Stimulated activated naive CD8-positive, alpha-beta T cell treated with anti-CD3 and anti-CD28 coated beads, Interleukin-15, amount 100 ng/mL, for 72 hours (primary cell): ENCODE measurements at regions not wholly inside any gene's neighbourhood (a gene's known extent, or its start where the extent isn't known, plus 50 kb on each side); places are given as distances from the start of the nearest gene placed in this dataset.
"Not testable (repeated sequence)": the region's sequence is repeated elsewhere in the genome, so short reads cannot be mapped to it uniquely, and the experiment has no call there.

Experiments
- ATAC-seq: fragments of 150-1000 bp; cut with Tn5 transposase; 2 replicates; pipeline ENCODE4 v1.10.0; 2021; ENCODE audit warnings: mild to moderate bottlenecking, moderate library complexity
- DNase-seq, 2 donors: peaks; one replicate each; pipeline ENCODE4 v3.0.0; 2021 to 2022
- H3K27ac Mint-ChIP-seq, 2 donors: one replicate each; pipeline ENCODE4 v1.8.0; 2022; ENCODE audit warnings: mild to moderate bottlenecking in 2 of 2, mixed read lengths in 2 of 2, moderate library complexity in 2 of 2
- H3K27me3 Mint-ChIP-seq: one replicate; pipeline ENCODE4 v1.8.0; 2022; ENCODE audit warnings: mixed read lengths
- H3K4me1 Mint-ChIP-seq: one replicate; pipeline ENCODE4 v1.8.0; 2022; ENCODE audit warnings: mild to moderate bottlenecking, mixed read lengths
- H3K4me3 Mint-ChIP-seq, 2 donors: one replicate each; pipeline ENCODE4 v1.8.0; 2022; ENCODE audit warnings: mild to moderate bottlenecking in 2 of 2, mixed read lengths in 2 of 2, moderate library complexity in 1 of 2
- H3K9me3 Mint-ChIP-seq, 2 donors: one replicate each; pipeline ENCODE4 v1.8.0; 2022; ENCODE audit warnings: mixed read lengths in 2 of 2

GRCh38 chrX:102784550-102784949 is 64.0 kb downstream of the GPRASP3 start:
- Mint-ChIP-seq H3K4me1 (no peaks in the 10 kb centered on the region), H3K4me3 (no peak overlapping the region), H3K27ac (no peak overlapping the region), H3K27me3 (no peaks in the 10 kb centered on the region), H3K9me3 (peaks cover 0 to 8% of the 10 kb centered on the region in 2 donors)
- ATAC-seq = no peak
- DNase-seq = no peak

GRCh38 chrX:102787283-102787682 is 66.7 kb downstream of the GPRASP3 start:
- no peak overlapping the region for H3K4me3 Mint-ChIP-seq

GRCh38 chrX:102808336-102808735 is 87.8 kb downstream of the GPRASP3 start:
- no peak overlapping the region for H3K27ac Mint-ChIP-seq
- DNase-seq = no peak
- no peaks in the 10 kb centered on the region for H3K4me1 Mint-ChIP-seq
- no peak overlapping the region for H3K4me3 Mint-ChIP-seq
- H3K27me3 Mint-ChIP-seq = no peaks in the 10 kb centered on the region
- H3K9me3 Mint-ChIP-seq = no peaks in the 10 kb centered on the region
- no peak for ATAC-seq

More at GRCh38 chrX:102787283-102787682, 66.7 kb downstream of the GPRASP3 start:
- Mint-ChIP-seq H3K27ac (no peak overlapping the region), H3K4me1 (no peaks in the 10 kb centered on the region), H3K9me3 (peaks cover 0 to 8% of the 10 kb centered on the region in 2 donors), H3K27me3 (no peaks in the 10 kb centered on the region)
- no peak for ATAC-seq
- no peak for DNase-seq

GRCh38 chrX:102818269-102818668 is 97.7 kb downstream of the GPRASP3 start:
- not testable (repeated sequence) for H3K27me3 Mint-ChIP-seq, DNase-seq, H3K4me1 Mint-ChIP-seq, H3K4me3 Mint-ChIP-seq, ATAC-seq, H3K27ac Mint-ChIP-seq
- H3K9me3 Mint-ChIP-seq = peaks cover 14 to 15% of the 10 kb centered on the region in 2 donors

- Mint-ChIP-seq H3K4me1 (no peaks in the 10 kb centered on the region), H3K9me3 (no peaks in the 10 kb centered on the region), H3K27ac (peak overlapping the region in 1 of 2 donors; percentile 23), H3K27me3 (no peaks in the 10 kb centered on the region), H3K4me3 (no peak overlapping the region)
- DNase-seq (no peak), ATAC-seq (no peak)
These were observed 104.4 kb upstream of the RAB40AL start for GRCh38 chrX:102832661-102833060.

- H3K27me3 Mint-ChIP-seq = no peaks in the 10 kb centered on the region
- no peak for ATAC-seq
- H3K4me1 Mint-ChIP-seq = no peaks in the 10 kb centered on the region
- no peak for DNase-seq
- H3K9me3 Mint-ChIP-seq = no peaks in the 10 kb centered on the region
- H3K4me3 Mint-ChIP-seq = no peak overlapping the region
- H3K27ac Mint-ChIP-seq = no peak overlapping the region
These were observed 103.9 kb upstream of the RAB40AL start for GRCh38 chrX:102833136-102833535.

- Mint-ChIP-seq H3K4me3 (no peak overlapping the region), H3K27ac (peak overlapping the region in 1 of 2 donors; percentile 71), H3K27me3 (no peaks in the 10 kb centered on the region), H3K4me1 (no peaks in the 10 kb centered on the region), H3K9me3 (no peaks in the 10 kb centered on the region)
- no peak for ATAC-seq
- no peak for DNase-seq
These were observed 101.4 kb upstream of the RAB40AL start for GRCh38 chrX:102835504-102836146.

- DNase-seq (no peak), ATAC-seq (no peak)
- no peak overlapping the region for H3K27ac Mint-ChIP-seq
- H3K9me3 Mint-ChIP-seq = no peaks in the 10 kb centered on the region
- H3K27me3 Mint-ChIP-seq = no peaks in the 10 kb centered on the region
- H3K4me3 Mint-ChIP-seq = no peak overlapping the region
- H3K4me1 Mint-ChIP-seq = no peaks in the 10 kb centered on the region
These were observed 99.2 kb upstream of the RAB40AL start for GRCh38 chrX:102837847-102838246.

GRCh38 chrX:102840871-102841705 is 96.0 kb upstream of the RAB40AL start:
- Mint-ChIP-seq H3K4me1 (no peaks in the 10 kb centered on the region), H3K27ac (no peak overlapping the region), H3K9me3 (no peaks in the 10 kb centered on the region), H3K4me3 (no peak overlapping the region), H3K27me3 (no peaks in the 10 kb centered on the region)
- ATAC-seq = no peak
- DNase-seq = no peak

- no peak for DNase-seq
- Mint-ChIP-seq H3K4me1 (no peaks in the 10 kb centered on the region), H3K4me3 (no peak overlapping the region), H3K27me3 (no peaks in the 10 kb centered on the region), H3K9me3 (no peaks in the 10 kb centered on the region), H3K27ac (no peak overlapping the region)
- ATAC-seq = no peak
These were observed 95.4 kb upstream of the RAB40AL start for GRCh38 chrX:102841706-102842003.

GRCh38 chrX:102845020-102845419 is 92.1 kb upstream of the RAB40AL start:
- no peak overlapping the region for H3K4me3 Mint-ChIP-seq

GRCh38 chrX:102846544-102847236 is 90.4 kb upstream of the RAB40AL start:
- no peak for ATAC-seq

More at GRCh38 chrX:102845020-102845419, 92.1 kb upstream of the RAB40AL start:
- DNase-seq = no peak
- no peak for ATAC-seq
- H3K4me1 Mint-ChIP-seq = no peaks in the 10 kb centered on the region
- H3K9me3 Mint-ChIP-seq = no peaks in the 10 kb centered on the region
- no peak overlapping the region for H3K27ac Mint-ChIP-seq
- H3K27me3 Mint-ChIP-seq = no peaks in the 10 kb centered on the region

GRCh38 chrX:102847362-102847761 is 89.7 kb upstream of the RAB40AL start:
- Mint-ChIP-seq H3K4me3 (no peak overlapping the region), H3K4me1 (no peaks in the 10 kb centered on the region), H3K27ac (no peak overlapping the region), H3K27me3 (no peaks in the 10 kb centered on the region), H3K9me3 (no peaks in the 10 kb centered on the region)
- ATAC-seq (no peak), DNase-seq (no peak)

More at GRCh38 chrX:102846544-102847236, 90.4 kb upstream of the RAB40AL start:
- no peaks in the 10 kb centered on the region for H3K4me1 Mint-ChIP-seq
- no peak for DNase-seq
- H3K4me3 Mint-ChIP-seq = no peak overlapping the region
- no peaks in the 10 kb centered on the region for H3K9me3 Mint-ChIP-seq
- H3K27me3 Mint-ChIP-seq = no peaks in the 10 kb centered on the region
- no peak overlapping the region for H3K27ac Mint-ChIP-seq

GRCh38 chrX:102849396-102849795 is 87.7 kb upstream of the RAB40AL start:
- Mint-ChIP-seq H3K9me3 (no peaks in the 10 kb centered on the region), H3K4me3 (no peak overlapping the region), H3K27me3 (no peaks in the 10 kb centered on the region), H3K27ac (no peak overlapping the region), H3K4me1 (no peaks in the 10 kb centered on the region)
- no peak for ATAC-seq
- DNase-seq = no peak

GRCh38 chrX:102858826-102859549 is 78.1 kb upstream of the RAB40AL start:
- not testable (repeated sequence) for H3K4me1 Mint-ChIP-seq, H3K27ac Mint-ChIP-seq, H3K27me3 Mint-ChIP-seq, H3K9me3 Mint-ChIP-seq, H3K4me3 Mint-ChIP-seq, ATAC-seq, DNase-seq

- Mint-ChIP-seq H3K4me3 (no peak overlapping the region), H3K27me3 (no peaks in the 10 kb centered on the region), H3K9me3 (no peaks in the 10 kb centered on the region), H3K27ac (no peak overlapping the region), H3K4me1 (no peaks in the 10 kb centered on the region)
- no peak for DNase-seq
- no peak for ATAC-seq
These were observed 77.6 kb upstream of the RAB40AL start for GRCh38 chrX:102859550-102859871.
